HG03521 (cell line): ENCODE measurements at regions not wholly inside any gene's neighbourhood (a gene's known extent, or its start where the extent isn't known, plus 50 kb on each side); places are given as distances from the start of the nearest gene placed in this dataset.

Source experiments
- ATAC-seq: cut with Tn5 transposase; IDR thresholded peaks from one replicate; pipeline ENCODE4 v1.9.1; 2021; ENCODE audit warnings: mild to moderate bottlenecking, moderate library complexity; ENCODE audit not compliant: unreplicated experiment

DNA sequence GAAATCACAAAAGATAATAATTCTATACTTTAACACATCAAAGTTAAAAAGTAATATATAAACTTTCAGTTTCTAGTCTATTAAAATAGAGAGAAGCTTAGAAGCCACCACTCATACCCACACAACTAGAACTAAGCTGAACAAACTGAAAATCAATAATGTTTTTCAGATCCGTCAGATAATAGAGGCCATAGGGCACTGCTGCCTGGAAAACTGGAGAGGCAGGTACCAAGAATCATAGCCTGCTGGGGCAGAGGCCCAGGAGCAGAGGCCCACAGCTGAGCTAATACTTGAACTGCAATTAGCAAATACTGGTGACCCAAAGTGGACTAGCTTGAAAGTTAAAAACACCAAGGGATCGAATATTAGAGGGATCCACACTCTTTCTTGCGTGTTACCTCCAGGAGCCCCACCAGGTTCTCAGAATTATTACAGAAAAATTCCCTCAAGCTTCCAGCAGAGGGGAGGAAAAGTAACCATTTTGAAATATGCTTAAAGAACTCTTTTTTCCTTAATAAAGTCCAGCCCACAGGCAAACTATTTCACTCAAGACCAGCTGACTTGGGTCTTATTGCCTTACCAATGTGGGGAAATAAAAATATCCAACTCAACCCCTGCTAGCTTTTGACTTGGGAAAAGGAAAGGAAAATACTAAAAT is 774.1 kb upstream of the IGFBP3 start:
- ATAC-seq, result no peak

DNA sequence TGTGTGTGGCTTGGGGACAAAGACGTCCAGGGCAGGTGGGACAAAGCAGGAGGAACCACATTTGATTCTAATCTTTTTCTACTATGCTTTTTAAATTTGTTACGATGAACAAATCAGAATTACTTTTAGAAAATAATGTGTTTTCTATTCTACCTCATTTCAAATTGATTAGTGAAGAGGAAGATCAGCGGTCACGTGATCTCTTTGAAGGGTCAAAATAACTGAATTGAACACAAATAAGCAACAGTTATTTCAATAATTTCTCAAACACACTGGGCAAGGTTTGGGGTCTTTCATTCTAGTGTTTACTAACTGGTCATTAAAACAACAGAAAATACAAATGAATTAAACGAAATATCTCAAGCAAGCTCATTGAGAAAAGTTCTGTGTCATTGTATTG is 773.0 kb upstream of the IGFBP3 start:
- no peak for ATAC-seq

DNA sequence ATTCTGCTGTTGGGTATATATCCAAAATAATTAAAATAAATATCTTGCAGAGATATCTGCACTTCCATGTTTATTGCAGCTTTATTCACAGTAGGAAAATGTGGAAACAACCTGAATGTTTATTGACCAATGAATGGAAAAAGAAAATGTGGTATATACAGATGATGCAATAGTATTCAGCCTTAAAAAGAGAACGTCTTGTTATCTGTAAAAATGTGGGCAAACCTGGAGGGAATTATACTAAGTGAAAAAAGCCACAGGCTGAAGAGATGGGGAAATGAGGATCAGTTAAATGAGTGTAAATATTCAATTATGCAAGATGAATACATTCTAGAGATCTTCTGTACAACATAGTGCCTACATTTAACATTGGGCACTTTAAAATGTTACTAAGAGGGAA is 766.1 kb upstream of the IGFBP3 start:
- ATAC-seq, result no peak

DNA sequence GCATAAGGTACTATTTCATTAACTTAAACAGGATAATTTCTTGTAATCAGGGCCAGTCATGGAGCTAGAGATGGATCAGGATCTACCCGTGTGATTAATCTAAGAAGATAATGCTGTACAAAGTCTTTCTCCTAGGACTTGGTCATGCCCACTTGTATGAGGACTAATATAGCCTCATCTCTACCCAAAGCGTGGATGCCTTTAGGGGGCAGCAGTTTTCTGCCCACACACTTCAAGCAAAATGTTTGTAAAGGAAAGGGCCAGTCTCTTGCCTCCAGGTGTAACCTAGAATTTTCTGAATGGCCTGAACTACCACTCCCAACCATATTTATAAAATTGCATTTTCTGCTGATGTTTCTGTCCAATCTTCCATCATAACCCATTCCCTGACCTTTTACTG is 764.0 kb upstream of the IGFBP3 start:
- no peak for ATAC-seq

DNA sequence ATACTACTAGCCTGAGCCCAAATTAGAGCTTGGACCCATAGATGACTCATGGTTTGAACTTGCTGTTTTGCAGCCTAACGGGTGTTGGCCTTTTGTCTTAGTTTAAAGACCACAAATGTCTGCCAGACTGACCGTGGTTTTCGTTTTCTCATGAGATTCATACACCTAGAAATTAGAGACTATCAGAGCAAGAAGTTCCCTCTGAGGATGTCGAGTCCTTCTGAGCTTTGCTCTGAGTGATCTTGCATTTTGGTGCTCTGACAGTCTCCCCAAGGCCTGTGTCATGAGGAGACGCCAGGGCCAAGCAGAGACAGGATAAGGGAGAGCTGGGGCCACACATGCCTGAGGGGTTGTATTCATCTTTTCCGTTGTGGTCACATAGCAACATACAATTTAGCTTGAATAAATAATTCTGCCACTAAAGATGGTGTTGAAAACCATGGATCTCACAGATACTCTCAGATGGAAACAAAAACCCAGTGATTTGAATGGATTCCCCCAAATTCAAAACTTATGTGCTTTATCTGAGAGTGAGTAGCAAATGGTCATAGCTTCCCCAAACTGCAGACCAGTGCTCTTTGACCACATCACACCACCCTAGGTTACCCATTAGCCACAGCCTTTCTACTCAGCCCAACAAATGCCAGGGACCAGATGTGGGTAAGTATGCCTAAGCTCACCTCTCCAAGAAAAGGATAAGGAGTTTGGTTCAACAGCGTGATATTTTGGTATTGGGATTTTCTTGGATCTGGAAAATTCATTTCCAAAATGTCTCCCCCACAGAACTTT is 762.0 kb upstream of the IGFBP3 start:
- ATAC-seq, result no peak

DNA sequence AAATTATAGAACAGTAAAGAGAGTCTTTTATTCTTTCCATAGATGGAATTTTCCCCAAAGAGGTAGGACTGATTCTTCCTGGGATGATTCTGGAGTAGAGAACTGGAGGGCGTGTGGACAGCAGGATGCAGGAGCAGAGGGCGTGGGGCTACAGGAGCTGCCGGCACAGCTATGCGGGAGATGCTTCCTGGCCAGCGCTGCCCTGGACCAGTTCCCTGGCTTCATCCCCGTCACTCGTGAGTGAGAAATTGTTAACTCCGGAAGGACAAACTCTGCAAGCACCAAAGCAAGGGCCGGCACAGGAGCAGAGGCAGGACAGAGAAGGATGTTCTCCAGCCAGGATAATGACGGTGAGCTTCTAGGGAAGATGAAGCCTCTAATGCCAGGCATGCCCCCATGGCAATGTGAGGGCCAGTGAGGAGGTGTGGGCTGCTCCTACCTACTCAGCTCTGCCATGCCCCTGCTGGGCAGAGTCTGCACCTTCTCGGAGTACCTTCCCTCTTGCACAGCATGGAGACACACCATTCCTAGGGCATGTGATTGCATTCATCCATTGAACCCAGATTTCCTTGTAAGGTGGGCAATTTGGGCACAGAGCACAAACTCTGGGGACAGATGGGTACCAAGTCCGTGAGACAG is 760.9 kb upstream of the IGFBP3 start:
- ATAC-seq, result no peak

DNA sequence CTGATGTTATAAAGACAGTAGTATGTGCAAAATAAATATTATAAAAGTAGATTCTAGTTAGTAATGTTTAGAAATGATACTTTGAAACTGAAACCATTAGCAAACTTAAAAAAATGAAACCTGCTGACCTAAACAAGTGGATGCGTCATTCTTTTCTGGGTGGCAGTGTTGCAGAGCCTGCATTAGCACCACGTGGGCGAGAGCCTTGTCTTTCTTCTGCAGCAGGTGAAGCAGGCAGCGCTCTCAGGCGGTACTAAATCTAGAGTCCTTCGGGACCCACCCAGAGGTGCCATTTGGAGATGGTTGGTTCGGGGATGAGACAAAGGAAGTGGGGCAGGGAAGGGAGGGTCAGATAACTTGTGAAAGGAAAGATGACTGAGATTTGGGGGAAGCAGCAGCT is 759.1 kb upstream of the IGFBP3 start:
- ATAC-seq, result peak; percentile 49

DNA sequence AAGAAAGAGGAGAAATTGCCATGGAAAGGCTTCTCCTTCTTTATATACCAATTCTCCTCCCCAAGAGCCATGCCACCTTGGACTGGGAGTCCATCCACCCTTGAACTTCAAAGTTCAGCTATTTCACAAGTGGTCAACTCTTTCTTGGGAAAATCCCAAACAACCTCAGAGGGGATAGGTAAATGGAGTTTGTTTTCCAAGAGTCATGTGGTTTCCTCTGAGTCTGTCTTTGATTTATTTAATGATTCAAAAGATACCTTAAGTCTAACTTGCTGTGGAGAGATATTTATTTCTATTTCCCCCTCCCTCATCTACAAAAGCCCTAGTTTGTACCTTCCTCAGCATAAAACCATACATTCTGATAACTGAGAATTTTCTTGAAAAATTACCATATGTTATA is 758.6 kb upstream of the IGFBP3 start:
- no peak for ATAC-seq

DNA sequence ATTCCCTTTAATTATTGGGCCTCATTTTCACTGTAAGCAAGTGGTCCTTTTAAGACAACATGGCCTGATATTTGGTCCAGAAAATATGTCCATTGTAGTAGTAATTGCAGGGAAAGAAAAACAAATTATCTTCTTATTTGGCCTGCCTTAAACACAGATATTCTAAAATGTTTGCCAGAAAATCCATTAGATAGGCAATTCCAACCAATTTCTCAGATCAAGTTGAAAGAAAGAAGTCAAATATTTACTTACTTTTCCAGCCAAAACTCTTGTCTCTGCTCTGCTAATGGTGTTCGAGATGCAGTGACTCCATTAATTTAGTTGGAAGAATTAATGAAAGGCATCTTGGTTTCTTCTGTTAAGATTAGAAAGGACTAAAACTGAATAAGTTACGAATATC is 757.3 kb upstream of the IGFBP3 start:
- no peak for ATAC-seq

DNA sequence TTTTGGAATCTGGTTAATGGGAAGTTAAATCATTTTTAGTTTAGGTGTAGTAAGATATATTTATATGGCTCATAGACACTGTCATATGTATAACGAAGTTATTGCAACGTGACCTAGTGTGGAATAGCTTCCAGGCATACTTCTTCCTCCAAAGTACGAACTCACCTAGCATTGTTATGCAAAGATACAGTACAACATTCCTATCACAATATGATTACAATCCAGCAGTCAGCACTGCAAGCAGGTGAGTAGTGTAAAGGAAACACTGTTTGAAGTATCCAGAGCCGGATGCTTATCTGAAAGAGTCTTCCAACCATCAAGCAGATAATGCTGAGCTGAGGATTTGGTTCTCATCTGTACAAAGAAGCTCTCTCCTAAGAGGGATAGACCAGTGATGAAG is 754.4 kb upstream of the IGFBP3 start:
- ATAC-seq, result no peak

DNA sequence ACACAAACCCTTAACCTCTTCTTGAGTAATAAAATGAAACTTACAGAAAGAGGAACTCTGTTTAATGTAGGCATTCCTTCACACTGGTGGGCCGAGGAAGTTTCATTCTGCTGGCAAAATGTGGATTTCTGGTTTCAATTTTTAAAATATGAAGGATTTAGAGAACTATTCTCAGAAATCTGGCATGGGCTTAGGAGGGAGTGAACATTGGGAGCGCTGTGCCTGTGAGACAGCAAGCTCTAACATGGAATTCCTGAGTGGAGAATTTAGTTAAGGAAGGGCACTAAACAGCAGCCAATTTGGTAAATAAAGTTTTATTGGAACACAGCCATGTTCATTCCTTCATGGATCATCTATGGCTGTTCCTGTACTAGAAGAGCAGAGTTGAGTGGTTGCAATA is 751.8 kb upstream of the IGFBP3 start:
- no peak for ATAC-seq

DNA sequence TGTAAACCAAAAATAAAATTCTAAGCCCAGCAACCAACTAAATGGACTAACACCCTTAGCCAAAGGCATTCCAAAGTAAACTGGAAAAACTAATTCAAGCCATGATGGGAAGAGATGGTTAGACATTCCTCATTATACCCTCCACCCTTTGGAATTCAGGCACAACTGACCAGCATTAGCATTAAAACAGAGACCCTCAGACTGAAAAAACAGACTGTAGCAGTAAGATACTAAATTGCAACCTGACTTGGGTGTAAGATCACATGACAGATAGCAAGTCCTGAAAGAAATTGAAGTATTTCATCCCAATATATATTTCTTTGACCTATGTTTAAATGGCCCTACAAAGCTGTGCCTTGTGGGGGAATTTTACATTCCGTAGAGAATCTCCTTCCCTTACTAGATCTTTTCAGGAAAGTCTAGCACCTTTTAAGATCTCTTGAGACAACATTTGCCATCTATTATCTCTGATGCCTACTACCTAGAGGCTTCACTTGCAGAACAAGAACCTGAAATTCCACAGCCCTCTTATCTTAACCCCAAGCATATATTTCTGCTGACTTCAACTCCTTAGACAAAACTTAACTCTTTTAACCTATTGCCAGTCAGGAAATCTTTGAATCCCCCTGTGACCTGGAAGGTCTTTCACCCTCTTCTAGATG is 750.2 kb upstream of the IGFBP3 start:
- ATAC-seq, result no peak

DNA sequence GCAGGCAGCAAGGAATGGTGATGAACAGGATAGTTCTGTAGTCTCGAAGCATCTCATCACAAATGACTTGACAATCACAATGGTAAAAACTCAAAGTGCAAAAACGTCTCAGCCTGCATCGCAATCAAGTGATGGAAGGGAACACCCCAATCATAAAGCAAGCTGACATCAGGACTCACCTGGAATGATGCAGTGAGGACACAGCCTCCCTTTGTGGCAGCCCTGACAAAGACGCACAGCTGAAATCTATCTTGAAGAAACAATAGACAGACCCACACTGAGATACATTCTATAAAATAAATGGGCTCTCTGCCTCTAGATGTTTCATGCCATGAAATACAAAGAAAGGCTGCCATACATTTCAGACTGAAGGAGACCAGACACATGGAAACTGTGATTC is 748.0 kb upstream of the IGFBP3 start:
- no peak for ATAC-seq

DNA sequence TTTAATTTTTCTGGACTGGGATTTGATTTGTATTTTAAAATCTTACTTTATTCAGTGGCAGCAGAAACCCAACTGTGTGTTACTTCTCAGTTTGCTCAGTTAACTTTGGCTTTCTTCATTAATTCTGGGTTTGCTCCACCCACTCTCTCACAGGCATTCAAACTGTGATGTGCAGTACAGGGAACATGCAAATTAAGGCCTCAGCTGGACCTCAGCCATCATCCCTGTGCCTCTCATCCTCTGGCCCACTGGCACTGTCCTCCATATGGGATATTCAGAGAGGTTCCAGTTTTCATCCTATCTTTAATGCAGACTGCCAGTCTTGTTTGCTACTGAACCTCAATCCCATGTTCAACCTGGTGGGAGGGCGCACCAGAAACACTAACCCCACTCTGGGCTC is 743.4 kb upstream of the IGFBP3 start:
- ATAC-seq, result no peak

DNA sequence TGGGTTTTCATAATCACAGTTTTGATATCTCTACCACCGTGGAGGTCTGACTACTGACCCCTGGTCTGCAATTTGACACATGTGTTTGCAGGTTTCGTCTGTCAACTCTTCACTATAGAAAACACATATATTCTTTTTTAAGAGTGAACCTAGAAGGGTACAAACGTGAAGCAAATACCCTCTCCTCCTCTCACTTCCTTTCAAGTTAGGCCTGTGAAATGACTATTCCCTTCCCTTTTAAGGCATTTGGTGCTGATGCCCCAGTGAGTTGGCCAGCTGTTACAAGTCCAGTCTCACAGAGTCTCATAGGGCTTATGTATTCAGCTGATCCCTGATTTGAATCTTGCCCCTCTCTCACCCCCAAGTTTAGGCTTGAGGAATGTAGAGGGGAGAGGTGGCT is 742.0 kb upstream of the IGFBP3 start:
- ATAC-seq, result no peak

DNA sequence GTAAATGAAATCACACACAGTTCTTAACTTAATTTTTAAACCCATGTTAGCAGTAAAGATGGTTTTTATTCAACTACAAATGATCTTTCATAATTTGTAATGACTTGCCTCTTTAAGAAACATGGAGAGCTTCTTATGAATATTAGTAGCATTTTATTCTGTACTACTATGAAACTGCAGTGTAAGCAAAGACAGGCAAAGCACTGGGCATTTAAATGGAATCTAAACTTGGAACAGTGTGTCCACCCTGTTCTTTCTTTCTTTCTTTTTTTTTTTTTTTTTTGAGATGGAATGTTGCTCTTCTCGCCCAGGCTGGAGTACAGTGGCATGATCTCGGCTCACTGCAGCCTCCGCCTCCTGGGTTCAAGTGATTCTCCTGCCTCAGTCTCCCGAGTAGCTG is 740.4 kb upstream of the IGFBP3 start:
- ATAC-seq, result no peak

DNA sequence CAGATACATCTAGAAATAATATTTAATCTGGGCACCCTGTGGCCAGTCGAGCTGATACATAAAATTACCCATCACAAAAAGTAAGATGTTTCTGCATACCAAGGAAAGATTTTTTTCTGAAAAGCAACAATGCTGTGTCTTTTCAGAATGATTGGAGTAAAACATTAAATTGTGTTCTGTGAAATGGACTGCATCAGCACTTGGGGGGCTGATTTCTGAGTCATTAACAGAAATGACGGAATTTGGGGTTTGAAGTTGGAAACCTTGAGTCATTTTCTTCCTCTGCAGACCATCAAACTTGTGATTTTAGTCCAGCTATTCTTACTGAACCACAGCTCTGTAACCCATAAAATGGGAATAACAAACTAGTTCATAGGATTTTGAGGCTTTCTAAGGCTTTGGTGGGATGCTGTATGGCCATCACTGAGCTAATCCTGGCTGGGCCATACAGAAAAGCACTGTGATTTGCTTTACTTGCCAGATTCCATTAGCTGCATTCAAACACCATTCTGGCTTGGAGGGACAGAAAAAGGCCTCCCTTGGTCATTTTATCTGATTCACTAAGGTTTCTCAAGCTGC is 739.4 kb upstream of the IGFBP3 start:
- ATAC-seq, result no peak

DNA sequence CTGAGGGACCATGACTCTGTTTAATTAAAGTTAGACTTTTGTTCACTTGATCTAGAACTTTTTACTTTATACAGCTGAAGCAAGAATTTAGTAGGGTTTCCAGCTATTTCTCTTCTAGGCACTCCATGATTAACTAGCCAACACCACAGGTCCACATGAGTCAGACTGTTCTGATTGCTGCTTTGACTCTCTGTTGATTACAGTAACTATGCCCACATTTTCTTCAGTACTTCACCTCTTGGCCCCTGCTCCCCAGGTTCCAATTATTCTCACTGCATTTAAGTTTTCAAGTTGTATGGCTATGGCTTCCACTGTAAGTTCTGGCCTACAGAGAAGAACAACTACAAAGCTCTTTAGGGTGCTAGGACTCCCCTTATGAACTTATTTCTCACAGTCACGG is 737.2 kb upstream of the IGFBP3 start:
- ATAC-seq, result no peak

DNA sequence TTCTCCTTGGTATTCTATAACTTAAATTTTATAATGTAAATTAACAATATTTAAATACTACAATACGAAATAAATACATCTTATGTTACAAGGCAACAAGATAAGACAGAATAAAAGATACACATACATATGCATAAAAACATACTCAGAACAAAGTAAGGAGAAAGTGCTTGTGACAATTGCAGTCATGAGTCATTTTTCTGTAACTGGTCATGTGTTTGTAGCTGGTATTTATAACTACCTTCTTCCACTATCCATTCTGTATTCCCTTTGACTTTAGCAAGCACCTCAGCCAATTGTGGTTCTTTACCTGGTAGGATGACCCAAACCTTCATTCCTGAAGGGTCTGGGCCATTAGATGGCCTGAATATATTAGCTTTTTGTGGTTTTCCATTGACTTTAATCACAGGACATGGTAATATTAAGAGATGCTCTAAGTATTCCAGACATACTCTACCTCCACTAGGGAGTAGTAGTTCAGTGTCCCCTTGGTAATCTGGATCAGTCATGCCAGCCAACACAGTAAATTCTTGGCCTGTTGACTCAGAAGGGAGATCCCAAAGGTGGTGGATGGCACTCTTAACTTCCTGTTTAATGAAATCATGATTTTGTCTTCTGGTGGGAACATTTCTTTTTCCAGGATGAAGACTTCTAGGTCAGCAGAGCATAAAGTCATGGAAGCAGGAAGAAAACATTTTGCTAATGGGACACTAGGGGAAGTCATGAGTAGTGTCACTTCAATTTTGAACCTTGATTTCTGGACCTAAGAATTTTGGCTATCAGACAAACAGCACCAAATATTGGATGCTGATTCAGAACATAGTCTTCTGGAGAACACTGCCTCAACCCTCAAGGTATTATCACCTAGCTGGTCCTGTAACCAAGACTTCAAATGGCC is 733.7 kb upstream of the IGFBP3 start:
- no peak for ATAC-seq

DNA sequence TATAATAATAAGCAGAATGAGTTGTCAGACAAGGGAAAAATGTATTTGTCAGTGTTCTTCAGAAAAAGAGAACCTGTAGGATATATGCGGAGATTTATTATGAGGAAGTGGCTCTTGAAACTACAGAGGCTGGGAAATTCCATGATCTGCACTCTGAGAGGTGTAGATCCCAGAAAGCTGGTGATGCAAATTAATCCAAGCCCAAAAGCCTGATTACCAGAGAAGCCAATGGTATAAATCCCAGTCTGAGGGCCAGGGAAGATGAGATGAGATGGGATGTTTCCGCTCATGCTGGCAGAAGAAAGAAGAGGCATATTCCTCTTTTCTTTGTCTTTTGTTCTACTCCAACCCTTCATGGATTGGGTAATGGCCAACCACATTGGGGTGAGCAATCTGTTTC is 732.8 kb upstream of the IGFBP3 start:
- no peak for ATAC-seq
